Activated T-helper 17 cell treated with anti-CD3 and anti-CD28 coated beads, Interleukin-2, amount 50 U/mL, for 72 hours (primary cell): ENCODE measurements at regions not wholly inside any gene's neighbourhood (a gene's known extent, or its start where the extent isn't known, plus 50 kb on each side); places are given as distances from the start of the nearest gene placed in this dataset.

Experiments used
- ATAC-seq: fragments of 150-1000 bp; cut with Tn5 transposase; replicated peaks from 2 replicates; pipeline ENCODE4 v1.10.0; 2021; ENCODE audit warnings: mild to moderate bottlenecking, moderate library complexity
- H3K27ac Mint-ChIP-seq: one replicate; pipeline ENCODE4 v1.8.0; 2022; ENCODE audit warnings: mixed read lengths
- H3K27me3 Mint-ChIP-seq: one replicate; pipeline ENCODE4 v1.8.0; 2022; ENCODE audit warnings: mixed read lengths
- H3K36me3 Mint-ChIP-seq: one replicate; pipeline ENCODE4 v1.8.0; 2022; ENCODE audit warnings: low read depth, mild to moderate bottlenecking, mixed read lengths
- H3K4me1 Mint-ChIP-seq: one replicate; pipeline ENCODE4 v1.8.0; 2022; ENCODE audit warnings: mixed read lengths
- H3K4me3 Mint-ChIP-seq: one replicate; pipeline ENCODE4 v1.8.0; 2022; ENCODE audit warnings: mild to moderate bottlenecking, mixed read lengths
- H3K9me3 Mint-ChIP-seq: one replicate; pipeline ENCODE4 v1.8.0; 2022; ENCODE audit warnings: mixed read lengths

DNA sequence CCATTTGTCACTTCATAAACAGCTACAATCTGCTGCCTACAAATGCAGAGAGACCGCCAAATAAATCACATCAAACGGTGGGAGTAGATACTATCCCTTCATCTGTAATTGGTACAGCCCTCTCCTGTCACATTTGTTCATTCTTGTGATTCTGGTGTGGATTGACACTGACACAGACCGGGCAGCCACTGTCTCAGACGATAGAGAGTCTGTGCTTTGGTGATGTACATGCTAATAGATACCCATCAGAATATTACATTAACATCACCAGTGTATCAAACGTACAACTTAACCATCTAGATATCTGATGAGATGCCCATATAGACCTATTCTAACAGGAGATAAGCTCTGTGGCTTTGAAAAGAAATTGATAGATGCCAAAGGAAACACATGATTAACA, 419.7 kb upstream of the ZEB2 start:
- Mint-ChIP-seq H3K27ac (no peak overlapping the region), H3K4me1 (no peaks in the 10 kb centered on the region), H3K36me3 (no peaks in the 10 kb centered on the region), H3K27me3 (peaks cover 3% of the 10 kb centered on the region), H3K9me3 (no peaks in the 10 kb centered on the region), H3K4me3 (no peak overlapping the region)
- ATAC-seq, result no peak

DNA sequence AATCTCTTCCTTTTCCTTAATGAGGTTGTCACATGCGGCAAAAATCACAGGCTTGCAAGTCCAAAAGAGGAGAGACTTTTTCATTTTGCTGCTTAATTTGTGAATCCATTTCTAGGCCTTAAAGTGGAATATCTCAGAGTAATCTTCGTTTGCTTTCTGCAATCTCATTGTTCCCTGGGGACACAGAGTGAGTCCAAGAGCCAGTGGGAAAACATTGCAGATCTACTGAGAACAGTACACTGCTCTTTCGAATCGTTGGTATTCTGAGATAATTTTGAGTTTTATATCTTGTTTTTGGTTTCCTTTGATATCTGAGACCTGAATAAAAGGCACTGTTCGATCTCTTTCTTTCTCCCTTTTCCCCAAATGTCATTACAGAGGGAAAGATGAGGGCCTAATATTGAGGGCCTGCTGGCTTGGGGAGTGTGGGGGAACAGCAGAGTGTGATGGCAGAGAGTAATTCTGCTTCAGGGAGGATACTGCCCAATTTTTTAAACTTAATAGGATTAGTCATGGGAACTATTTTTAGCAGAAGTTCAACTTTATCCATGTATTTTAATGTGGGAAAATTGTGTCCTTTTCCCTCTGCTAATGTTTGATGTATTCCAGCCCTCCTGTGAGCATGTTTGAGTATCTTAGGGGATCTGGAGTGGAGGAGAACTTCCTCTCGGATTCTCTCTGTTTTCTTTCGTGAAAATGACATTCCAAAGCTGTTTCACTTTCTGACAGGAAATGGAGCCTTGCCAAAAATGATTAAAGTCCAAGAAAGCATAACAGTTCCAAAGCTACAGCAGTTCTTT, 418.2 kb upstream of the ZEB2 start:
- H3K4me1 Mint-ChIP-seq, result no peaks in the 10 kb centered on the region
- no peak overlapping the region for H3K27ac Mint-ChIP-seq
- no peaks in the 10 kb centered on the region for H3K36me3 Mint-ChIP-seq
- H3K4me3 Mint-ChIP-seq, result no peak overlapping the region
- ATAC-seq, result no peak
- H3K27me3 Mint-ChIP-seq, result peaks cover under 1% of the 10 kb centered on the region
- no peaks in the 10 kb centered on the region for H3K9me3 Mint-ChIP-seq

DNA sequence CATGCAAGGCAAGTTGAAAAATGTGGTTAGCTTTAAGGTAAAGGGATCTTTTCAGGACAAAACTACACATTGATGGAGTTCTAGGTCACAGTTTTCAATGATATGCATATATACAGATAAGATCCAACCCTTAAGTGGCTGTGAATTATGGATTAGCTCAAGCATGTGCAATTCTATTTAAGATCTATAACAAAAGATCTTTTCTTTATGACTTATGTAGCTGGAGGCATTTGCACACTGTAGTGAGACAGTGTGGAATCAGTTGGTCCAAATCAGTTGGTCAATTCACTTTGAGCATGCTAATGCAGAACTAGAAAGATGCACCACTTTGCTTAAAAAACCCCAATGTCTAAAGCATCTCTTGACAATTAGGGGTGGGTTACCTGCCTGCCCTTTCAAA, 417.1 kb upstream of the ZEB2 start:
- ATAC-seq, result no peak
- Mint-ChIP-seq H3K36me3 (no peaks in the 10 kb centered on the region), H3K4me3 (no peak overlapping the region), H3K9me3 (no peaks in the 10 kb centered on the region), H3K27ac (no peak overlapping the region), H3K27me3 (no peaks in the 10 kb centered on the region), H3K4me1 (no peaks in the 10 kb centered on the region)

GRCh38 chr2:144936442-144936841, 416.5 kb upstream of the ZEB2 start:
- Mint-ChIP-seq H3K27me3 (no peaks in the 10 kb centered on the region), H3K4me1 (no peaks in the 10 kb centered on the region)
- ATAC-seq, result no peak

GRCh38 chr2:144935736-144936135, 415.8 kb upstream of the ZEB2 start:
- ATAC-seq, result no peak

More at GRCh38 chr2:144936442-144936841, 416.5 kb upstream of the ZEB2 start:
- H3K36me3 Mint-ChIP-seq, result no peaks in the 10 kb centered on the region
- no peak overlapping the region for H3K27ac Mint-ChIP-seq
- no peaks in the 10 kb centered on the region for H3K9me3 Mint-ChIP-seq
- H3K4me3 Mint-ChIP-seq, result no peak overlapping the region

GRCh38 chr2:144935191-144935590, 415.3 kb upstream of the ZEB2 start:
- no peak overlapping the region for H3K27ac Mint-ChIP-seq
- H3K4me1 Mint-ChIP-seq, result no peaks in the 10 kb centered on the region
- no peak for ATAC-seq
- no peak overlapping the region for H3K4me3 Mint-ChIP-seq
- no peaks in the 10 kb centered on the region for H3K36me3 Mint-ChIP-seq
- H3K9me3 Mint-ChIP-seq, result no peaks in the 10 kb centered on the region
- no peaks in the 10 kb centered on the region for H3K27me3 Mint-ChIP-seq

More at GRCh38 chr2:144935736-144936135, 415.8 kb upstream of the ZEB2 start:
- no peak overlapping the region for H3K4me3 Mint-ChIP-seq
- H3K9me3 Mint-ChIP-seq, result no peaks in the 10 kb centered on the region
- no peaks in the 10 kb centered on the region for H3K4me1 Mint-ChIP-seq
- no peaks in the 10 kb centered on the region for H3K36me3 Mint-ChIP-seq
- no peak overlapping the region for H3K27ac Mint-ChIP-seq
- H3K27me3 Mint-ChIP-seq, result no peaks in the 10 kb centered on the region

DNA sequence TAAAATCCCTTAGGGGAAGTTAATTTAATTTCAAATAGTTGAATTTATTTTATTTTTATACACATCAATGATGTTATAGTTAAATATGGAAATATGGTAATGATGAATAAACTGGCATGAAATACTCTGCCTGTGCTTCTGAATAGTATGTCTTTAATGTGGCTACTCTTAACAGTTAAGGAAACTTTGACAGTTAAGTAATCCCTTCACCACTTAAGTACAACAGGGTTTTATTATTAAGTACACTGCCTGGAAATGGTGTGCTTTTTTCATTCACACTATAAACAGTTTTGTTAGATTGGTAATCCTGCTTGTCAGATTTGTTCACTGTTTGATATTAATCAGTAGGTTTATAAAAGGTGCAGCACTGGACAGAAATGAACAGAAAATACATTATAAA, 412.0 kb upstream of the ZEB2 start:
- no peak for ATAC-seq
- no peaks in the 10 kb centered on the region for H3K9me3 Mint-ChIP-seq
- no peak overlapping the region for H3K27ac Mint-ChIP-seq
- no peak overlapping the region for H3K4me3 Mint-ChIP-seq
- H3K27me3 Mint-ChIP-seq, result peaks cover 3% of the 10 kb centered on the region
- no peaks in the 10 kb centered on the region for H3K4me1 Mint-ChIP-seq
- no peaks in the 10 kb centered on the region for H3K36me3 Mint-ChIP-seq

DNA sequence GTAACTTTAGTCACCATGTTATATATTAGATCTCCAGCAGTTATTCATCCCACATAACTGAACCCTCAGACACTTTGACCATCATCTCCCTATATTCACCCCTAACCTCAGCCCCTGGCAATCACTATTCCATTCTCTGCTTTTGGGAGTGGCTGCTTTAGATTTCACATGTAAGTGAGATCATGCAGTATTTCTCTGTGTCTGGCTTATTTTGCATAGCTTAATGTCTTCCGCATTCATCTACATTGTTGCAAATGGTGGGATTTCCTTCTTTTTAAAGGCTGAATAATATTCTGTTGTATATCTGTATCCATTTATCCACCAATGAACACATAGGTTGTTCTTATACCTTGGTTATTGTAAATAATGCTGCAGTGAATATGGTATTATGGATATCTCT, 411.6 kb upstream of the ZEB2 start:
- Mint-ChIP-seq H3K36me3 (no peaks in the 10 kb centered on the region), H3K27me3 (peaks cover 3% of the 10 kb centered on the region), H3K4me1 (no peaks in the 10 kb centered on the region), H3K9me3 (no peaks in the 10 kb centered on the region), H3K27ac (no peak overlapping the region), H3K4me3 (no peak overlapping the region)
- ATAC-seq, result no peak

DNA sequence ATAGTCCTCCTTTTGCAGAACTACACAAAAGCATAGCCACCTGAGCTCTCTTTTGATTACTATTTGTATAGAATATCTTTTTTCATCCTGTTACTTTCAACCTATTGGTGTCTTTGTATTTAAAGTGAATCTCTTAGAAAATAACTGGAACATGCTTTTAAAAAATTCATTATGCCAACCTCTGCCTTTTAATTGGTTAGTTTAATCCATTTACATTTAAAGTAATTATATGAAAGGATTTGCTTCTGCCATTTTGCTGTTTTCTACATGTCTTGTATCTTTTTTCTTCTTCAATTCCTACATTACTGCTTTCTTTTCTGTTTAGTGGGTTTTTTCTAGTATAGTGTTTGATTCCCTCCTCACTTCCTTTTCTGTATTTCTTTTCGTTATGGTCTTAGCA, 407.5 kb upstream of the ZEB2 start:
- Mint-ChIP-seq H3K4me1 (no peaks in the 10 kb centered on the region), H3K27me3 (peaks cover 3% of the 10 kb centered on the region), H3K36me3 (no peaks in the 10 kb centered on the region), H3K4me3 (no peak overlapping the region), H3K27ac (no peak overlapping the region), H3K9me3 (no peaks in the 10 kb centered on the region)
- no peak for ATAC-seq

- peaks cover 3% of the 10 kb centered on the region for H3K27me3 Mint-ChIP-seq
- no peak overlapping the region for H3K4me3 Mint-ChIP-seq
- no peak overlapping the region for H3K27ac Mint-ChIP-seq
- H3K4me1 Mint-ChIP-seq, result no peaks in the 10 kb centered on the region
- no peaks in the 10 kb centered on the region for H3K9me3 Mint-ChIP-seq
- H3K36me3 Mint-ChIP-seq, result no peaks in the 10 kb centered on the region
- ATAC-seq, result no peak
Measured at GRCh38 chr2:144925886-144926285, 406.0 kb upstream of the ZEB2 start.

- H3K9me3 Mint-ChIP-seq, result no peaks in the 10 kb centered on the region
- ATAC-seq, result no peak
- no peaks in the 10 kb centered on the region for H3K36me3 Mint-ChIP-seq
- peaks cover 3% of the 10 kb centered on the region for H3K27me3 Mint-ChIP-seq
- H3K27ac Mint-ChIP-seq, result no peak overlapping the region
- no peak overlapping the region for H3K4me3 Mint-ChIP-seq
- H3K4me1 Mint-ChIP-seq, result no peaks in the 10 kb centered on the region
Measured at GRCh38 chr2:144924827-144925226, 404.9 kb upstream of the ZEB2 start.

- Mint-ChIP-seq H3K27me3 (peaks cover under 1% of the 10 kb centered on the region), H3K4me1 (no peaks in the 10 kb centered on the region), H3K4me3 (no peak overlapping the region), H3K36me3 (no peaks in the 10 kb centered on the region), H3K9me3 (no peaks in the 10 kb centered on the region), H3K27ac (no peak overlapping the region)
- ATAC-seq, result peak; percentile 24
Measured at GRCh38 chr2:144922519-144922918, 402.6 kb upstream of the ZEB2 start.

DNA sequence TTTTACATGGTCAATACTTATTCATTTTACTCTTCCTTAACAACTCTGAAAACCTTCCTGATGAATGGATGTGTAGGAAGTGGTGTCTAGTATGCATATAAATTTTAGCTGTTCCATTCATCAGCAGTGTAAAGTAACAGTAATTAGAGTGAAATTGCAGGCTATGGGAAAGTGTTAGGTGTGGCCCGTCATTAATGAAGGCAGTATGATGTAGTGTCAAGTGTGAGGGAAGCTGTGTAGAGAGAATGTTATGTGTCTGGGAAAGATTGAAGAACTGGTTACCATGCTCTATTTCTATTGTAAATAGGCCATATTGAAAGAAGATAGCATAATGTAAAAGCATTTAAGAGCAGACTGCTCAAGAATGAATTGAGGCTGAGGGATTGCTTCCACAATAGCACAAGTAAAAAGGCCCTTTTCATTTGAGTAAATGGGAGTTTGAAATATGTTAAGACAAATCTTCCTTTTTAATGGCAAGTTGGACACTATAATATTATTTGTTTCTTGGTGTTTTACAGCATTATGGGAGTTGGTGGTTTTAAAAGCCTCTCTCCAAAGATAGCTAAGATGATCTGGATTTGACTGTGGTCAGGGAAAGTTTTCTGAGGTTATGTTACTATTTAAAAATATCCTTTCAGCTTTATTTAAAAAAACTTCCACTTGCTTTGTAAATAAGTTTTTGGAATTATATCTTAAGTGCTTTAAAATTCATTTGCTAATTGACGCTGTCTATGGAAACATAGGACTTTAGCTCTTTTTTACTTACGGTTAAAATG, 401.0 kb upstream of the ZEB2 start:
- no peaks in the 10 kb centered on the region for H3K27me3 Mint-ChIP-seq
- no peaks in the 10 kb centered on the region for H3K4me1 Mint-ChIP-seq
- no peaks in the 10 kb centered on the region for H3K36me3 Mint-ChIP-seq
- no peak for ATAC-seq
- H3K27ac Mint-ChIP-seq, result no peak overlapping the region
- H3K4me3 Mint-ChIP-seq, result no peak overlapping the region
- H3K9me3 Mint-ChIP-seq, result no peaks in the 10 kb centered on the region

GRCh38 chr2:144914622-144915318, 394.9 kb upstream of the ZEB2 start:
- H3K9me3 Mint-ChIP-seq, result no peaks in the 10 kb centered on the region
- no peaks in the 10 kb centered on the region for H3K36me3 Mint-ChIP-seq
- H3K27me3 Mint-ChIP-seq, result no peaks in the 10 kb centered on the region
- no peak overlapping the region for H3K27ac Mint-ChIP-seq
- ATAC-seq, result no peak
- H3K4me1 Mint-ChIP-seq, result no peaks in the 10 kb centered on the region
- no peak overlapping the region for H3K4me3 Mint-ChIP-seq

- Mint-ChIP-seq H3K27me3 (no peaks in the 10 kb centered on the region), H3K36me3 (no peaks in the 10 kb centered on the region), H3K4me3 (no peak overlapping the region), H3K9me3 (peaks cover under 1% of the 10 kb centered on the region), H3K4me1 (no peaks in the 10 kb centered on the region), H3K27ac (no peak overlapping the region)
- no peak for ATAC-seq
Measured at GRCh38 chr2:144914113-144914512, 394.2 kb upstream of the ZEB2 start.
